CD14-positive monocyte (primary cell): ENCODE measurements at regions not wholly inside any gene's neighbourhood (a gene's known extent, or its start where the extent isn't known, plus 50 kb on each side); places are given as distances from the start of the nearest gene placed in this dataset.

Experiments used
- DNase-seq, 3 donors: peaks; one replicate each; pipeline ENCODE4 v3.0.0-alpha.2; 2011 to 2022
- H2AFZ ChIP-seq: 2 replicates; pipeline ENCODE4 v1.6.0; 2012; ENCODE audit warnings: mild to moderate bottlenecking, low read depth, low read length, inconsistent platforms; ENCODE audit not compliant: insufficient read depth, poor library complexity, severe bottlenecking
- H3K27ac ChIP-seq, 2 donors: 1 replicate in 1 of 2; 2 replicates in 1 of 2; pipeline ENCODE4 v1.5.1; 2012 to 2013; ENCODE audit warnings: low read length in 2 of 2, control low read depth in 1 of 2, inconsistent platforms in 1 of 2, low read depth in 1 of 2, mild to moderate bottlenecking in 1 of 2
- H3K27me3 ChIP-seq, 2 donors: one replicate each; pipeline versions ENCODE4 v1.6.0 to v1.6.1; 2011 to 2013; ENCODE audit warnings: low read length in 2 of 2; ENCODE audit not compliant: control insufficient read depth in 2 of 2, insufficient read depth in 2 of 2
- H3K36me3 ChIP-seq, 2 donors: replicated peaks in 1 of 2; 1 replicate in 1 of 2; 2 replicates in 1 of 2; pipeline versions ENCODE4 v1.5.1 to v1.6.1; 2012 to 2013; ENCODE audit warnings: low read length in 2 of 2, control low read depth in 1 of 2, inconsistent platforms in 1 of 2, mild to moderate bottlenecking in 1 of 2; ENCODE audit not compliant: insufficient read depth in 2 of 2, control insufficient read depth in 1 of 2
- H3K4me1 ChIP-seq, 2 donors: 1 replicate in 1 of 2; 2 replicates in 1 of 2; pipeline versions ENCODE4 v1.5.1 to v1.6.1; 2012 to 2013; ENCODE audit warnings: low read length in 2 of 2, control low read depth in 1 of 2, inconsistent platforms in 1 of 2, mild to moderate bottlenecking in 1 of 2, moderate library complexity in 1 of 2; ENCODE audit not compliant: insufficient read depth in 2 of 2, control insufficient read depth in 1 of 2
- H3K4me2 ChIP-seq: replicated peaks from 2 replicates; pipeline ENCODE3; 2012; ENCODE audit warnings: low read length, moderate library complexity, mild to moderate bottlenecking; ENCODE audit not compliant: poor library complexity, severe bottlenecking; ENCODE audit errors: extremely low read depth
- H3K4me3 ChIP-seq, 3 experiments: fragments of 200-600 bp in 1 of 3; sonication (generic) in 1 of 3; replicated peaks in 1 of 3; 1 replicate in 2 of 3; 2 replicates in 1 of 3; pipeline ENCODE4 v1.5.1; 2011 to 2013; ENCODE audit warnings: low read length in 3 of 3, mild to moderate bottlenecking in 3 of 3, control low read depth in 2 of 3, low read depth in 2 of 3, inconsistent platforms in 1 of 3, moderate library complexity in 1 of 3
- H3K79me2 ChIP-seq: 2 replicates; pipeline ENCODE4 v1.6.0; 2012; ENCODE audit warnings: mild to moderate bottlenecking, control low read depth, inconsistent platforms, low read length, moderate library complexity; ENCODE audit not compliant: insufficient read depth
- H3K9ac ChIP-seq: 2 replicates; pipeline ENCODE4 v1.6.0; 2017; ENCODE audit warnings: low read length, mild to moderate bottlenecking; ENCODE audit not compliant: insufficient read depth, poor library complexity, severe bottlenecking
- H3K9me3 ChIP-seq, 2 donors: replicated peaks in 1 of 2; 1 replicate in 1 of 2; 2 replicates in 1 of 2; pipeline versions ENCODE4 v1.5.1 to v1.6.1; 2012 to 2013; ENCODE audit warnings: low read length in 2 of 2, control low read depth in 1 of 2; ENCODE audit not compliant: control insufficient read depth in 1 of 2, insufficient read depth in 1 of 2
- H4K20me1 ChIP-seq: 2 replicates; pipeline ENCODE4 v1.6.0; 2012; ENCODE audit warnings: mild to moderate bottlenecking, low read length, control low read depth, moderate library complexity; ENCODE audit not compliant: insufficient read depth
- H3K27ac Mint-ChIP-seq, 7 donors: one replicate each; pipeline ENCODE4 v1.8.0; 2020; ENCODE audit warnings: mild to moderate bottlenecking in 7 of 7, mixed read lengths in 7 of 7, moderate library complexity in 6 of 7, inconsistent platforms in 2 of 7
- H3K27me3 Mint-ChIP-seq, 3 donors: one replicate each; pipeline ENCODE4 v1.8.0; 2021 to 2022; ENCODE audit warnings: low read depth in 3 of 3, mild to moderate bottlenecking in 3 of 3, mixed read lengths in 3 of 3, moderate library complexity in 3 of 3, inconsistent platforms in 1 of 3
- H3K36me3 Mint-ChIP-seq, 2 donors: one replicate each; pipeline ENCODE4 v1.8.0; 2020; ENCODE audit warnings: mixed read lengths in 2 of 2, inconsistent platforms in 1 of 2, mild to moderate bottlenecking in 1 of 2
- H3K4me1 Mint-ChIP-seq: one replicate; pipeline ENCODE4 v1.8.0; 2020; ENCODE audit warnings: mild to moderate bottlenecking, mixed read lengths
- H3K4me3 Mint-ChIP-seq, 2 donors: one replicate each; pipeline ENCODE4 v1.8.0; 2020; ENCODE audit warnings: mild to moderate bottlenecking in 2 of 2, mixed read lengths in 2 of 2, moderate library complexity in 1 of 2
- H3K9me3 Mint-ChIP-seq, 7 donors: one replicate each; pipeline ENCODE4 v1.8.0; 2020 to 2022; ENCODE audit warnings: mixed read lengths in 7 of 7, mild to moderate bottlenecking in 6 of 7, moderate library complexity in 6 of 7, inconsistent platforms in 2 of 7
- CTCF ChIP-seq: fragments of 200-600 bp; IDR thresholded peaks from one replicate; pipeline ENCODE4 v1.8.0; 2022; ENCODE audit warnings: antibody characterized with exemption, mild to moderate bottlenecking
- WGBS: methylation state at CpG from one replicate; pipeline ENCODE4 v1.1.5; 2013; ENCODE audit warnings: missing lambda C conversion rate; ENCODE audit not compliant: insufficient coverage; 5-methylcytosine and 5-hydroxymethylcytosine counted together
- intact Hi-C, 2 donors: fragments of 100-400 bp; cut with micrococcal nuclease; formaldehyde crosslinking; loops; one replicate each; pipeline versions ENCODE4 v1.15.0 to v1.15.1; 2023

GRCh38 chr22:49049691-49050090, 778.0 kb downstream of the BRD1 start:
- intact Hi-C loops: no loop called here
- H3K27me3 Mint-ChIP-seq: peaks cover 0 to 7% (median 3%) of the 10 kb centered on the region in 3 donors
- no peak overlapping the region for H2AFZ ChIP-seq

GRCh38 chr22:49048591-49048990, 779.1 kb downstream of the BRD1 start:
- Mint-ChIP-seq H3K27ac (no peak overlapping the region), H3K9me3 (peaks cover 0 to 3% (median 0%) of the 10 kb centered on the region in 7 donors), H3K36me3 (no peaks in the 10 kb centered on the region), H3K27me3 (peaks cover 0 to 7% (median 3%) of the 10 kb centered on the region in 3 donors), H3K4me1 (no peaks in the 10 kb centered on the region), H3K4me3 (no peak overlapping the region)
- Histone ChIP-seq H3K4me3 (no peak overlapping the region), H3K4me2 (no peak overlapping the region), H3K27me3 (no peaks in the 10 kb centered on the region), H3K4me1 (no peaks in the 10 kb centered on the region), H3K27ac (no peak overlapping the region), H3K9ac (no peak overlapping the region), H3K9me3 (no peaks in the 10 kb centered on the region), H4K20me1 (no peaks in the 10 kb centered on the region), H3K79me2 (no peaks in the 10 kb centered on the region), H3K36me3 (no peaks in the 10 kb centered on the region), H2AFZ (no peak overlapping the region)
- TF ChIP-seq CTCF: no peak
- 79% methylated on average over 11 of the region's 11 CpGs for WGBS
- intact Hi-C loops: no loop called here
- no peak for DNase-seq

More at GRCh38 chr22:49049691-49050090, 778.0 kb downstream of the BRD1 start:
- Mint-ChIP-seq H3K4me1 (no peaks in the 10 kb centered on the region), H3K27ac (no peak overlapping the region), H3K9me3 (peaks cover 0 to 3% (median 0%) of the 10 kb centered on the region in 7 donors), H3K4me3 (no peak overlapping the region), H3K36me3 (no peaks in the 10 kb centered on the region)
- no peak for DNase-seq
- Histone ChIP-seq H3K79me2 (no peaks in the 10 kb centered on the region), H3K9ac (no peak overlapping the region), H4K20me1 (no peaks in the 10 kb centered on the region), H3K4me3 (no peak overlapping the region), H3K4me1 (no peaks in the 10 kb centered on the region), H3K27ac (no peak overlapping the region), H3K36me3 (no peaks in the 10 kb centered on the region), H3K27me3 (no peaks in the 10 kb centered on the region), H3K4me2 (no peak overlapping the region), H3K9me3 (no peaks in the 10 kb centered on the region)
- TF ChIP-seq CTCF: no peak
- WGBS: 91% methylated on average over 12 of the region's 12 CpGs
